HG03108 (cell line): ENCODE measurements at regions not wholly inside any gene's neighbourhood (a gene's known extent, or its start where the extent isn't known, plus 50 kb on each side); places are given as distances from the start of the nearest gene placed in this dataset.

Experiments used
- ATAC-seq: cut with Tn5 transposase; IDR thresholded peaks from one replicate; pipeline ENCODE4 v1.9.1; 2021; ENCODE audit warnings: moderate library complexity; ENCODE audit not compliant: unreplicated experiment

GRCh38 chr3:31135546-31135945 is 241.1 kb upstream of the GADL1 start:
- no peak for ATAC-seq

- ATAC-seq = no peak
These were observed 243.4 kb upstream of the GADL1 start for GRCh38 chr3:31137718-31138465.

- ATAC-seq = no peak
These were observed 246.0 kb upstream of the GADL1 start for GRCh38 chr3:31140470-31140869.

GRCh38 chr3:31142139-31142538 is 247.7 kb upstream of the GADL1 start:
- no peak for ATAC-seq

GRCh38 chr3:31142543-31142942 is 248.1 kb upstream of the GADL1 start:
- ATAC-seq = no peak

GRCh38 chr3:31145062-31145461 is 250.6 kb upstream of the GADL1 start:
- no peak for ATAC-seq

GRCh38 chr3:31147550-31147949 is 253.1 kb upstream of the GADL1 start:
- no peak for ATAC-seq

GRCh38 chr3:31157047-31157694 is 262.7 kb upstream of the GADL1 start:
- ATAC-seq = no peak

GRCh38 chr3:31157893-31158620 is 263.6 kb upstream of the GADL1 start:
- no peak for ATAC-seq

GRCh38 chr3:31159331-31160039 is 265.0 kb upstream of the GADL1 start:
- ATAC-seq = no peak

- ATAC-seq = no peak
These were observed 267.4 kb upstream of the GADL1 start for GRCh38 chr3:31161889-31162288.

- no peak for ATAC-seq
These were observed 269.9 kb upstream of the GADL1 start for GRCh38 chr3:31164381-31164780.

GRCh38 chr3:31165399-31165860 is 271.0 kb upstream of the GADL1 start:
- ATAC-seq = no peak

- no peak for ATAC-seq
These were observed 271.9 kb upstream of the GADL1 start for GRCh38 chr3:31166249-31166885.

GRCh38 chr3:31167666-31168065 is 273.2 kb upstream of the GADL1 start:
- no peak for ATAC-seq

GRCh38 chr3:31170932-31171670 is 276.6 kb upstream of the GADL1 start:
- ATAC-seq = no peak

- no peak for ATAC-seq
These were observed 277.9 kb upstream of the GADL1 start for GRCh38 chr3:31172336-31172735.

GRCh38 chr3:31173118-31173718 is 278.8 kb upstream of the GADL1 start:
- no peak for ATAC-seq

- ATAC-seq = no peak
These were observed 279.6 kb upstream of the GADL1 start for GRCh38 chr3:31174079-31174478.

- no peak for ATAC-seq
These were observed 281.6 kb upstream of the GADL1 start for GRCh38 chr3:31176045-31176444.
